IMR-90 (cell line): ENCODE measurements at regions not wholly inside any gene's neighbourhood (a gene's known extent, or its start where the extent isn't known, plus 50 kb on each side); places are given as distances from the start of the nearest gene placed in this dataset.
A peak's percentile ranks its signal among the peaks of the same experiment; 100 is the strongest.

Source experiments
- ATAC-seq: fragments of 200-7000 bp; cut with Tn5 transposase; 2 replicates; pipeline ENCODE4 v1.9.1; 2020; ENCODE audit warnings: low read depth, mild to moderate bottlenecking, moderate library complexity
- BruUV-seq: library from RNA; stranded (reverse); fragments of 400-500 nt; replicated peaks from 2 replicates; lab custom pipeline; 2021; lab: Mats Ljungman, UMichigan
- CTCF ChIA-PET: fragments of 300-600 bp; formaldehyde crosslinking; extraction: SDS; loops from one replicate; lab custom pipeline; 2021; ENCODE audit warnings: antibody characterized with exemption; lab: Yijun Ruan, JAX
- POLR2A ChIA-PET: fragments of 300-600 bp; sonication (Branson Sonifier 250); formaldehyde crosslinking; loops from one replicate; lab custom pipeline; 2022; ENCODE audit warnings: antibody characterized with exemption; ENCODE audit not compliant: unreplicated experiment; lab: Charles Lee
- DNase-seq: peaks from one replicate; pipeline ENCODE4 v3.0.0; 2013
- H2AFZ ChIP-seq: replicated peaks from 2 replicates; pipeline ENCODE3; 2013; ENCODE audit warnings: low read length, mild to moderate bottlenecking; ENCODE audit not compliant: poor library complexity
- H2AK5ac ChIP-seq: 2 replicates; pipeline ENCODE4 v1.6.1; 2013; ENCODE audit warnings: low read depth, low read length, inconsistent platforms
- H2AK9ac ChIP-seq: replicated peaks from 2 replicates; pipeline ENCODE3; 2013; ENCODE audit warnings: mild to moderate bottlenecking, low read depth, low read length, moderate library complexity; ENCODE audit not compliant: poor library complexity
- H2BK120ac ChIP-seq: 2 replicates; pipeline ENCODE4 v1.6.1; 2013; ENCODE audit warnings: low read depth, low read length, inconsistent platforms
- H2BK15ac ChIP-seq: 3 replicates; pipeline ENCODE4 v1.6.1; 2013; ENCODE audit warnings: low read depth, low read length, inconsistent platforms
- H2BK20ac ChIP-seq: 2 replicates; pipeline ENCODE4 v1.6.1; 2013; ENCODE audit warnings: low read depth, mild to moderate bottlenecking, inconsistent platforms, low read length, moderate library complexity
- H2BK5ac ChIP-seq: 2 replicates; pipeline ENCODE4 v1.6.1; 2013; ENCODE audit warnings: mild to moderate bottlenecking, low read depth, low read length, inconsistent platforms; ENCODE audit not compliant: poor library complexity, severe bottlenecking
- H3K14ac ChIP-seq: replicated peaks from 2 replicates; pipeline ENCODE4 v1.6.1; 2013; ENCODE audit warnings: low read depth, low read length, inconsistent platforms
- H3K18ac ChIP-seq: 2 replicates; pipeline ENCODE4 v1.6.1; 2013; ENCODE audit warnings: low read depth, low read length, control low read depth
- H3K23ac ChIP-seq: 2 replicates; pipeline ENCODE4 v1.6.1; 2013; ENCODE audit warnings: low read depth, low read length, inconsistent platforms
- H3K27ac ChIP-seq: 2 replicates; pipeline ENCODE4 v1.5.1; 2013; ENCODE audit warnings: mild to moderate bottlenecking, control low read depth, low read length; ENCODE audit not compliant: insufficient read depth
- H3K27me3 ChIP-seq: 2 replicates; pipeline ENCODE4 v1.6.1; 2013; ENCODE audit warnings: low read length; ENCODE audit not compliant: control insufficient read depth, insufficient read depth
- H3K36me3 ChIP-seq: 2 replicates; pipeline ENCODE4 v1.6.1; 2013; ENCODE audit warnings: low read length, mixed read lengths; ENCODE audit not compliant: control insufficient read depth, insufficient read depth
- H3K4ac ChIP-seq: 2 replicates; pipeline ENCODE4 v1.6.1; 2013; ENCODE audit warnings: low read depth, low read length, inconsistent platforms
- H3K4me1 ChIP-seq: 2 replicates; pipeline ENCODE4 v1.6.1; 2013; ENCODE audit warnings: low read length, mixed read lengths; ENCODE audit not compliant: control insufficient read depth, insufficient read depth
- H3K4me2 ChIP-seq: 2 replicates; pipeline ENCODE4 v1.6.1; 2013; ENCODE audit warnings: low read depth, mild to moderate bottlenecking, control low read depth, low read length, moderate library complexity
- H3K4me3 ChIP-seq: 2 replicates; pipeline ENCODE4 v1.5.1; 2013; ENCODE audit warnings: low read depth, mild to moderate bottlenecking, control low read depth, low read length, moderate library complexity; ENCODE audit not compliant: insufficient read depth
- H3K56ac ChIP-seq: 2 replicates; pipeline ENCODE4 v1.6.1; 2013; ENCODE audit warnings: low read length, inconsistent platforms; ENCODE audit not compliant: insufficient read depth; ENCODE audit errors: extremely low read depth
- H3K79me1 ChIP-seq, 2 experiments: 2 replicates each; pipeline ENCODE4 v1.6.1; 2013; ENCODE audit warnings: low read length in 2 of 2, inconsistent platforms in 1 of 2, low read depth in 1 of 2
- H3K9ac ChIP-seq: 2 replicates; pipeline ENCODE4 v1.6.1; 2013; ENCODE audit warnings: low read depth, low read length, control low read depth
- H3K9me1 ChIP-seq: 2 replicates; pipeline ENCODE4 v1.6.1; 2013; ENCODE audit warnings: low read length, inconsistent platforms; ENCODE audit not compliant: insufficient read depth
- H3K9me3 ChIP-seq: 2 replicates; pipeline ENCODE4 v1.6.1; 2013; ENCODE audit warnings: low read length; ENCODE audit not compliant: control insufficient read depth, insufficient read depth
- H4K20me1 ChIP-seq: 2 replicates; pipeline ENCODE4 v1.6.1; 2013; ENCODE audit warnings: low read length, inconsistent platforms; ENCODE audit not compliant: insufficient read depth
- H4K5ac ChIP-seq: 2 replicates; pipeline ENCODE4 v1.6.1; 2013; ENCODE audit warnings: mild to moderate bottlenecking, low read depth, low read length, control low read depth
- H4K8ac ChIP-seq, 2 experiments: 2 replicates each; pipeline ENCODE4 v1.6.1; 2013; ENCODE audit warnings: low read depth in 2 of 2, low read length in 2 of 2, control low read depth in 1 of 2, inconsistent platforms in 1 of 2
- H4K91ac ChIP-seq: 2 replicates; pipeline ENCODE4 v1.6.1; 2013; ENCODE audit warnings: low read depth, low read length, inconsistent platforms; ENCODE audit not compliant: insufficient read depth
- CHD1 ChIP-seq: IDR thresholded peaks from 2 replicates; pipeline ENCODE4 v1.6.1; 2012; ENCODE audit warnings: low read depth, low read length, improper control_type of control experiment
- CTCF ChIP-seq: conservative IDR thresholded peaks from 2 replicates; pipeline ENCODE4 v1.5.1; 2012; ENCODE audit warnings: mild to moderate bottlenecking, low read depth, low read length, improper control_type of control experiment
- FOS ChIP-seq: fragments of 150-350 bp; IDR thresholded peaks from 2 replicates; pipeline ENCODE4 v1.6.1; 2016; ENCODE audit warnings: low read depth, low read length
- MAFK ChIP-seq: IDR thresholded peaks from 2 replicates; pipeline ENCODE4 v1.6.1; 2012; ENCODE audit warnings: low read depth, low read length, improper control_type of control experiment
- MAZ ChIP-seq: IDR thresholded peaks from 2 replicates; pipeline ENCODE4 v1.6.1; 2012; ENCODE audit warnings: low read depth, mild to moderate bottlenecking, low read length, improper control_type of control experiment, moderate library complexity, borderline replicate concordance
- MXI1 ChIP-seq: IDR thresholded peaks from 2 replicates; pipeline ENCODE4 v1.6.1; 2012; ENCODE audit warnings: low read depth, mild to moderate bottlenecking, low read length, moderate library complexity, borderline replicate concordance
- RAD21 ChIP-seq: IDR thresholded peaks from 2 replicates; pipeline ENCODE4 v1.6.1; 2012; ENCODE audit warnings: low read length, improper control_type of control experiment
- RFX5 ChIP-seq: IDR thresholded peaks from 2 replicates; pipeline ENCODE4 v1.8.0; 2012; ENCODE audit warnings: low read depth, mild to moderate bottlenecking, low read length, moderate library complexity
- USF2 ChIP-seq: fragments of 150-350 bp; IDR thresholded peaks from 2 replicates; pipeline ENCODE4 v1.6.1; 2017; ENCODE audit warnings: mild to moderate bottlenecking, antibody characterized with exemption, low read length, low read depth
- WGBS, 2 experiments: methylation state at CpG; one replicate each; pipeline versions ENCODE4 v1.1.5 to v1.1.7; 2013; ENCODE audit warnings: missing lambda C conversion rate in 2 of 2; ENCODE audit not compliant: insufficient read length in 1 of 2; ENCODE audit errors: extremely low coverage in 2 of 2; 5-methylcytosine and 5-hydroxymethylcytosine counted together
- dilution Hi-C: fragments of 300-500 bp; cut with HindIII; formaldehyde crosslinking; loops from one replicate; pipeline ENCODE4 v1.14.3; 2018; ENCODE audit warnings: low sequenced_read_pairs; ENCODE audit not compliant: unreplicated experiment
- in situ Hi-C: fragments of 300-500 bp; cut with MboI; formaldehyde crosslinking; loops from 3 replicates; pipeline ENCODE4 v1.14.3; 2019; ENCODE audit warnings: low sequenced_read_pairs, inconsistent platforms, mixed read lengths
- intact Hi-C: fragments of 100-400 bp; cut with micrococcal nuclease; formaldehyde crosslinking; loops from 2 replicates; pipeline ENCODE4 v1.10.0; 2022

GRCh38 chr10:88058750-88059149 is 195.3 kb downstream of the PTEN start:
- no peak overlapping the region for H3K9ac ChIP-seq
- no peak overlapping the region for H3K4ac ChIP-seq
- H4K91ac ChIP-seq, result no peak overlapping the region
- H4K20me1 ChIP-seq, result 0 out of 2 replicates have a peak, but pooled peaks cover 3% of the 10 kb centered on the region
- no peak overlapping the region for H2BK20ac ChIP-seq
- in situ Hi-C loops (no loop called here), intact Hi-C loops (no loop called here), dilution Hi-C loops (no loop called here)
- ATAC-seq, result no peak
- H3K4me1 ChIP-seq, result peaks cover 15% of the 10 kb centered on the region
- H3K9me3 ChIP-seq, result no peaks in the 10 kb centered on the region
- H3K14ac ChIP-seq, result no peak overlapping the region
- H3K36me3 ChIP-seq, result no peaks in the 10 kb centered on the region
- no peak overlapping the region for H4K5ac ChIP-seq
- peak overlapping the region; percentile 4; the same call in 1 of the 2 replicates for H2BK120ac ChIP-seq
- no peak overlapping the region for H3K23ac ChIP-seq
- H3K27me3 ChIP-seq, result no peaks in the 10 kb centered on the region
- H2AK9ac ChIP-seq, result no peak overlapping the region
- H2AK5ac ChIP-seq, result peak overlapping the region; percentile 12; the same call in 1 of the 2 replicates
- CTCF ChIA-PET, result no interaction called here
- H3K4me3 ChIP-seq, result no peak overlapping the region
- no peak overlapping the region for H4K8ac ChIP-seq
- H3K56ac ChIP-seq, result no peak overlapping the region
- H3K4me2 ChIP-seq, result no peak overlapping the region
- no peak overlapping the region for H3K18ac ChIP-seq
- no peak overlapping the region for H2BK15ac ChIP-seq
- TF ChIP-seq USF2 (no peak), MAFK (no peak), CTCF (no peak), RFX5 (no peak), RAD21 (no peak), CHD1 (no peak), MAZ (no peak), MXI1 (no peak), FOS (no peak)
- no peak overlapping the region for H3K27ac ChIP-seq
- peaks cover 9% of the 10 kb centered on the region for H3K9me1 ChIP-seq
- WGBS, 2 experiments, result 90% methylated on average over 2 of the region's 4 CpGs; no CpG with 5 or more reads in 1 of the 2 experiments
- H3K79me1 ChIP-seq, result no peaks in the 10 kb centered on the region; a peak in 1 of 4 replicates
- no peak overlapping the region for H2BK5ac ChIP-seq
- no peak overlapping the region for H2AFZ ChIP-seq
- BruUV-seq, result no TSS peak
- DNase-seq, result no peak
- POLR2A ChIA-PET, result interaction anchor here (0.6 kb wide), 1 partner anchor 196 kb away, joined by 3 read pairs; no protein-coding TSS in a partner anchor
